Hepatic stellate cell (primary cell): ENCODE measurements at regions not wholly inside any gene's neighbourhood (a gene's known extent, or its start where the extent isn't known, plus 50 kb on each side); places are given as distances from the start of the nearest gene placed in this dataset.
"Not testable (repeated sequence)": the region's sequence is repeated elsewhere in the genome, so short reads cannot be mapped to it uniquely, and the experiment has no call there.

Source experiments
- DNase-seq: peaks from one replicate; pipeline ENCODE4 v3.0.0; 2011; ENCODE audit warnings: low spot score

- DNase-seq = no peak
Measured at GRCh38 chr6:119726086-119726485, 376.5 kb upstream of the MAN1A1 start.

- DNase-seq = no peak
Measured at GRCh38 chr6:119720160-119720559, 370.6 kb upstream of the MAN1A1 start.

GRCh38 chr6:119717942-119718341 lies 368.4 kb upstream of the MAN1A1 start:
- DNase-seq = no peak

- DNase-seq = no peak
Measured at GRCh38 chr6:119716668-119717270, 367.2 kb upstream of the MAN1A1 start.

GRCh38 chr6:119713903-119714302 lies 364.3 kb upstream of the MAN1A1 start:
- DNase-seq = no peak

GRCh38 chr6:119686644-119687043 lies 337.1 kb upstream of the MAN1A1 start:
- no peak for DNase-seq

- no peak for DNase-seq
Measured at GRCh38 chr6:119686240-119686639, 336.7 kb upstream of the MAN1A1 start.

- DNase-seq = no peak
Measured at GRCh38 chr6:119683671-119684070, 334.1 kb upstream of the MAN1A1 start.

GRCh38 chr6:119683031-119683430 lies 333.5 kb upstream of the MAN1A1 start:
- DNase-seq = no peak

- DNase-seq = no peak
Measured at GRCh38 chr6:119678961-119679360, 329.4 kb upstream of the MAN1A1 start.

GRCh38 chr6:119677384-119677783 lies 327.8 kb upstream of the MAN1A1 start:
- no peak for DNase-seq

GRCh38 chr6:119676961-119677360 lies 327.4 kb upstream of the MAN1A1 start:
- DNase-seq = peak; percentile 3

- no peak for DNase-seq
Measured at GRCh38 chr6:119676230-119676629, 326.7 kb upstream of the MAN1A1 start.

GRCh38 chr6:119673741-119674140 lies 324.2 kb upstream of the MAN1A1 start:
- no peak for DNase-seq

- no peak for DNase-seq
Measured at GRCh38 chr6:119672725-119673124, 323.2 kb upstream of the MAN1A1 start.

- no peak for DNase-seq
Measured at GRCh38 chr6:119671105-119671504, 321.5 kb upstream of the MAN1A1 start.

GRCh38 chr6:119669221-119669620 lies 319.7 kb upstream of the MAN1A1 start:
- DNase-seq = peak; percentile 2

GRCh38 chr6:119665432-119665831 lies 315.9 kb upstream of the MAN1A1 start:
- not testable (repeated sequence) for DNase-seq

GRCh38 chr6:119661628-119662027 lies 312.1 kb upstream of the MAN1A1 start:
- DNase-seq = no peak

- DNase-seq = no peak
Measured at GRCh38 chr6:119661078-119661477, 311.5 kb upstream of the MAN1A1 start.

- DNase-seq = no peak
Measured at GRCh38 chr6:119658917-119659316, 309.4 kb upstream of the MAN1A1 start.

- no peak for DNase-seq
Measured at GRCh38 chr6:119655124-119655523, 305.6 kb upstream of the MAN1A1 start.

- DNase-seq = no peak
Measured at GRCh38 chr6:119653329-119653728, 303.8 kb upstream of the MAN1A1 start.

GRCh38 chr6:119649531-119649930 lies 300.0 kb upstream of the MAN1A1 start:
- DNase-seq = no peak

- no peak for DNase-seq
Measured at GRCh38 chr6:119647309-119647708, 297.7 kb upstream of the MAN1A1 start.
